Amygdala (tissue), 56 donors: ENCODE measurements at regions not wholly inside any gene's neighbourhood (a gene's known extent, or its start where the extent isn't known, plus 50 kb on each side); places are given as distances from the start of the nearest gene placed in this dataset.
"Not testable (repeated sequence)": the region's sequence is repeated elsewhere in the genome, so short reads cannot be mapped to it uniquely, and the experiment has no call there.

Experiments
- DNase-seq, 56 donors: peaks; one replicate each; lab custom pipeline; 2025; lab: John Stamatoyannopoulos, UW

- not testable (repeated sequence) for DNase-seq
Observed at GRCh38 chr14:106185174-106185836, 658.9 kb downstream of the TMEM121 start.

- no peak for DNase-seq
Observed at GRCh38 chr14:106185837-106186233, 659.5 kb downstream of the TMEM121 start.

- no peak for DNase-seq
Observed at GRCh38 chr14:106187216-106187615, 660.8 kb downstream of the TMEM121 start.

GRCh38 chr14:106192701-106193100 lies 666.3 kb downstream of the TMEM121 start:
- DNase-seq = not testable (repeated sequence)

- not testable (repeated sequence) for DNase-seq
Observed at GRCh38 chr14:106196459-106196858, 670.1 kb downstream of the TMEM121 start.

GRCh38 chr14:106197264-106197663 lies 670.9 kb downstream of the TMEM121 start:
- DNase-seq = not testable (repeated sequence)

- DNase-seq = no peak
Observed at GRCh38 chr14:106199097-106199496, 672.7 kb downstream of the TMEM121 start.

- no peak for DNase-seq
Observed at GRCh38 chr14:106200541-106201315, 674.3 kb downstream of the TMEM121 start.

GRCh38 chr14:106201376-106201775 lies 675.0 kb downstream of the TMEM121 start:
- peak in 1 of 56 donors; percentile 8 for DNase-seq

- DNase-seq = no peak
Observed at GRCh38 chr14:106203438-106203837, 677.1 kb downstream of the TMEM121 start.

- no peak for DNase-seq
Observed at GRCh38 chr14:106204063-106204462, 677.7 kb downstream of the TMEM121 start.

GRCh38 chr14:106207316-106207715 lies 680.9 kb downstream of the TMEM121 start:
- no peak for DNase-seq

- DNase-seq = no peak
Observed at GRCh38 chr14:106208794-106209193, 682.4 kb downstream of the TMEM121 start.

- DNase-seq = no peak
Observed at GRCh38 chr14:106209755-106210154, 683.4 kb downstream of the TMEM121 start.

- DNase-seq = no peak
Observed at GRCh38 chr14:106210650-106211049, 684.3 kb downstream of the TMEM121 start.

GRCh38 chr14:106211334-106211900 lies 685.0 kb downstream of the TMEM121 start:
- DNase-seq = no peak

GRCh38 chr14:106215229-106215628 lies 688.8 kb downstream of the TMEM121 start:
- DNase-seq = no peak

- no peak for DNase-seq
Observed at GRCh38 chr14:106216679-106217078, 690.3 kb downstream of the TMEM121 start.

- no peak for DNase-seq
Observed at GRCh38 chr14:106218174-106218573, 691.8 kb downstream of the TMEM121 start.

GRCh38 chr14:106222311-106222710 lies 695.9 kb downstream of the TMEM121 start:
- no peak for DNase-seq

GRCh38 chr14:106222731-106223130 lies 696.3 kb downstream of the TMEM121 start:
- DNase-seq = no peak

GRCh38 chr14:106227793-106228192 lies 701.4 kb downstream of the TMEM121 start:
- no peak for DNase-seq
